ENCODE measurements at regions not wholly inside any gene's neighbourhood (a gene's known extent, or its start where the extent isn't known, plus 50 kb on each side); places are given as distances from the start of the nearest gene placed in this dataset.

GRCh38 chr16:64147941-64148340, 973.9 kb downstream of the CDH11 start:
- no peak for DNase-seq

- DNase-seq = no peak
Measured at GRCh38 chr16:64144617-64145016, 977.2 kb downstream of the CDH11 start.

- no peak for DNase-seq
Measured at GRCh38 chr16:64138621-64139020, 983.2 kb downstream of the CDH11 start.

- no peak for DNase-seq
Measured at GRCh38 chr16:64138006-64138405, 983.9 kb downstream of the CDH11 start.

GRCh38 chr16:64136743-64137142, 985.1 kb downstream of the CDH11 start:
- DNase-seq = no peak

- no peak for DNase-seq
Measured at GRCh38 chr16:64136314-64136713, 985.5 kb downstream of the CDH11 start.

GRCh38 chr16:64133366-64133765, 988.5 kb downstream of the CDH11 start:
- no peak for DNase-seq

- DNase-seq = no peak
Measured at GRCh38 chr16:64132759-64133361, 989.0 kb downstream of the CDH11 start.

- DNase-seq = no peak
Measured at GRCh38 chr16:64132190-64132589, 989.7 kb downstream of the CDH11 start.

GRCh38 chr16:64131423-64131822, 990.4 kb downstream of the CDH11 start:
- no peak for DNase-seq

GRCh38 chr16:64130140-64130539, 991.7 kb downstream of the CDH11 start:
- no peak for DNase-seq

- DNase-seq = no peak
Measured at GRCh38 chr16:64122177-64122576, 999.7 kb downstream of the CDH11 start.

- DNase-seq = no peak
Measured at GRCh38 chr16:64121473-64121872, 1000.4 kb downstream of the CDH11 start.

- DNase-seq = no peak
Measured at GRCh38 chr16:64116151-64116550, 1005.7 kb downstream of the CDH11 start.

GRCh38 chr16:64109241-64109640, 1012.6 kb downstream of the CDH11 start:
- DNase-seq = no peak

- DNase-seq = no peak
Measured at GRCh38 chr16:64102654-64103053, 1019.2 kb downstream of the CDH11 start.

GRCh38 chr16:64098451-64098850, 1023.4 kb downstream of the CDH11 start:
- no peak for DNase-seq

- no peak for DNase-seq
Measured at GRCh38 chr16:64096689-64097088, 1025.2 kb downstream of the CDH11 start.

GRCh38 chr16:64094992-64095634, 1026.8 kb downstream of the CDH11 start:
- DNase-seq = no peak

- no peak for DNase-seq
Measured at GRCh38 chr16:64094181-64094965, 1027.5 kb downstream of the CDH11 start.

- no peak for DNase-seq
Measured at GRCh38 chr16:64092271-64092670, 1029.6 kb downstream of the CDH11 start.

GRCh38 chr16:64090327-64090726, 1031.5 kb downstream of the CDH11 start:
- DNase-seq = no peak

- no peak for DNase-seq
Measured at GRCh38 chr16:64089697-64090096, 1032.2 kb downstream of the CDH11 start.

- DNase-seq = no peak
Measured at GRCh38 chr16:64088838-64089237, 1033.0 kb downstream of the CDH11 start.

Measured in GF-D8 (cell line).